WI38 (cell line): ENCODE measurements at regions not wholly inside any gene's neighbourhood (a gene's known extent, or its start where the extent isn't known, plus 50 kb on each side); places are given as distances from the start of the nearest gene placed in this dataset.

Experiments used
- H3K4me3 ChIP-seq: 2 replicates; pipeline ENCODE4 v1.5.1; 2011; ENCODE audit warnings: low read depth, mild to moderate bottlenecking, control low read depth, low read length
- TF ChIP-seq, protein P1 (sequence below): IDR thresholded peaks from 2 replicates; pipeline ENCODE4 v1.5.1; 2012; ENCODE audit warnings: low read depth, mild to moderate bottlenecking, control low read depth, low read length

DNA sequence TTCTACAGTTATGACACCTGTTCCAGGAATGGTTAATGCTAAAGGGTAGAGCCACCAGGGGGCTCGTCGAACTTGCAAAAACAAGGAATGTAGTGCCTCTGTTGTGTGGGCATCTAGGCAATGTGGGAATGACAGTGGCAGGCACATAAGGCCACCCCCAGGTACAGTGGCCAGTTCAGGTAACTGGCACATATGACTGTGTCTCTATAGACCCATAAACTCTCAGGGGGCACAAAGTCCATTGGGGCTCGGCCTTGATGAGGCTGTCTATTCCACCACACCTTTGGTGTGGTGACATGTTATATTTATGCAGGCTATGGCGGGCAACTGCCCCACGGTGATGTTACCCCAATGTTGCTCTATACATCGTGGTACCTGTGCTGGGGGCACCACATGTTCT, 59.6 kb upstream of the FAM120A start:
- H3K4me3 ChIP-seq: no peak overlapping the region
- TF ChIP-seq, protein P1, sequence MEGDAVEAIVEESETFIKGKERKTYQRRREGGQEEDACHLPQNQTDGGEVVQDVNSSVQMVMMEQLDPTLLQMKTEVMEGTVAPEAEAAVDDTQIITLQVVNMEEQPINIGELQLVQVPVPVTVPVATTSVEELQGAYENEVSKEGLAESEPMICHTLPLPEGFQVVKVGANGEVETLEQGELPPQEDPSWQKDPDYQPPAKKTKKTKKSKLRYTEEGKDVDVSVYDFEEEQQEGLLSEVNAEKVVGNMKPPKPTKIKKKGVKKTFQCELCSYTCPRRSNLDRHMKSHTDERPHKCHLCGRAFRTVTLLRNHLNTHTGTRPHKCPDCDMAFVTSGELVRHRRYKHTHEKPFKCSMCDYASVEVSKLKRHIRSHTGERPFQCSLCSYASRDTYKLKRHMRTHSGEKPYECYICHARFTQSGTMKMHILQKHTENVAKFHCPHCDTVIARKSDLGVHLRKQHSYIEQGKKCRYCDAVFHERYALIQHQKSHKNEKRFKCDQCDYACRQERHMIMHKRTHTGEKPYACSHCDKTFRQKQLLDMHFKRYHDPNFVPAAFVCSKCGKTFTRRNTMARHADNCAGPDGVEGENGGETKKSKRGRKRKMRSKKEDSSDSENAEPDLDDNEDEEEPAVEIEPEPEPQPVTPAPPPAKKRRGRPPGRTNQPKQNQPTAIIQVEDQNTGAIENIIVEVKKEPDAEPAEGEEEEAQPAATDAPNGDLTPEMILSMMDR: no peak

DNA sequence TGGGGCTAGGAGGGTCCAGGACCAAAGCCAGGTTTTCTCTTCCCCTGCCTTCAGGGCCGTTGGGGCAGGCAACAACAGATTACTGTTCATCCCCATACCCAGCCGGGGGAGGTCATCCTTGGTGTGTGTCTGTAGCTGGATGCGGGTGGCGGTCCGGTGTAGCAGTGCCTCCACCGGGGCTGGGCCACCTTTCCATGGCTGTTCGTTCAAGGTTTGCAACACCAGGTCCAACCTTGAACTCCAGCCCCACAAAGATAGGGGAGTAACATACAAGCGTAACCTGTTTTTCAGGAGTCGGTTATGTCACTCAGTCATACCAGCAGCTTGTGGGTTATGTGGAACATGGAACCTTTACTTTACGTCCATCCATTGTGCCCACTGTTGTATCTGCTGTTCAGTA, 58.5 kb upstream of the FAM120A start:
- H3K4me3 ChIP-seq: no peak overlapping the region
- TF ChIP-seq, protein P1: no peak
